Erythroblast (primary cell): ENCODE measurements at regions not wholly inside any gene's neighbourhood (a gene's known extent, or its start where the extent isn't known, plus 50 kb on each side); places are given as distances from the start of the nearest gene placed in this dataset.

ENCODE experiments used
- GATA1 ChIP-seq: IDR thresholded peaks from 2 replicates; pipeline ENCODE4 v1.6.1; 2011; ENCODE audit warnings: low read depth, mild to moderate bottlenecking, control low read depth, low read length, moderate library complexity
- POLR2A ChIP-seq: IDR thresholded peaks from 2 replicates; pipeline ENCODE4 v1.6.1; 2011; ENCODE audit warnings: mild to moderate bottlenecking, low read length

GRCh38 chr18:43481069-43481468, 203.8 kb upstream of the SYT4 start:
- TF ChIP-seq POLR2A (no peak), GATA1 (no peak)
